ENCODE measurements at regions not wholly inside any gene's neighbourhood (a gene's known extent, or its start where the extent isn't known, plus 50 kb on each side); places are given as distances from the start of the nearest gene placed in this dataset.

GRCh38 chr10:64067009-64067606 is 545.9 kb downstream of the REEP3 start:
- TF ChIP-seq ZFP30 (CRISPR knock-in tag; IDR thresholded peaks at IDR 0.05), result no peak
- TF ChIP-seq, protein P1, sequence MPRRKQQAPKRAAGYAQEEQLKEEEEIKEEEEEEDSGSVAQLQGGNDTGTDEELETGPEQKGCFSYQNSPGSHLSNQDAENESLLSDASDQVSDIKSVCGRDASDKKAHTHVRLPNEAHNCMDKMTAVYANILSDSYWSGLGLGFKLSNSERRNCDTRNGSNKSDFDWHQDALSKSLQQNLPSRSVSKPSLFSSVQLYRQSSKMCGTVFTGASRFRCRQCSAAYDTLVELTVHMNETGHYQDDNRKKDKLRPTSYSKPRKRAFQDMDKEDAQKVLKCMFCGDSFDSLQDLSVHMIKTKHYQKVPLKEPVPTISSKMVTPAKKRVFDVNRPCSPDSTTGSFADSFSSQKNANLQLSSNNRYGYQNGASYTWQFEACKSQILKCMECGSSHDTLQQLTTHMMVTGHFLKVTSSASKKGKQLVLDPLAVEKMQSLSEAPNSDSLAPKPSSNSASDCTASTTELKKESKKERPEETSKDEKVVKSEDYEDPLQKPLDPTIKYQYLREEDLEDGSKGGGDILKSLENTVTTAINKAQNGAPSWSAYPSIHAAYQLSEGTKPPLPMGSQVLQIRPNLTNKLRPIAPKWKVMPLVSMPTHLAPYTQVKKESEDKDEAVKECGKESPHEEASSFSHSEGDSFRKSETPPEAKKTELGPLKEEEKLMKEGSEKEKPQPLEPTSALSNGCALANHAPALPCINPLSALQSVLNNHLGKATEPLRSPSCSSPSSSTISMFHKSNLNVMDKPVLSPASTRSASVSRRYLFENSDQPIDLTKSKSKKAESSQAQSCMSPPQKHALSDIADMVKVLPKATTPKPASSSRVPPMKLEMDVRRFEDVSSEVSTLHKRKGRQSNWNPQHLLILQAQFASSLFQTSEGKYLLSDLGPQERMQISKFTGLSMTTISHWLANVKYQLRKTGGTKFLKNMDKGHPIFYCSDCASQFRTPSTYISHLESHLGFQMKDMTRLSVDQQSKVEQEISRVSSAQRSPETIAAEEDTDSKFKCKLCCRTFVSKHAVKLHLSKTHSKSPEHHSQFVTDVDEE (CRISPR knock-in tag; IDR thresholded peaks at IDR 0.05), result no peak
- TF ChIP-seq ZFP3 (CRISPR knock-in tag; IDR thresholded peaks at IDR 0.05), result no peak
- no peak for TF ChIP-seq PATZ1 (CRISPR knock-in tag; IDR thresholded peaks at IDR 0.05; ENCODE audit: borderline replicate concordance)
- TF ChIP-seq ISL1 (CRISPR knock-in tag; IDR thresholded peaks at IDR 0.05), result no peak
- TF ChIP-seq GLIS3 (CRISPR knock-in tag; IDR thresholded peaks at IDR 0.05), result no peak
- no peak for TF ChIP-seq ZNF565 (CRISPR knock-in tag; conservative IDR thresholded peaks at IDR 0.05; ENCODE audit: low read depth)
- TF ChIP-seq ARNTL (CRISPR knock-in tag; IDR thresholded peaks at IDR 0.05; ENCODE audit: borderline replicate concordance, low read depth), result no peak
- no peak for TF ChIP-seq TCF4 (CRISPR knock-in tag; IDR thresholded peaks at IDR 0.05; ENCODE audit: borderline replicate concordance)
- TF ChIP-seq CSDC2 (CRISPR knock-in tag; IDR thresholded peaks at IDR 0.05), result no peak
- TF ChIP-seq PPARA (CRISPR knock-in tag; IDR thresholded peaks at IDR 0.05; ENCODE audit: borderline replicate concordance), result no peak
